Fibroblast of villous mesenchyme (primary cell): ENCODE measurements at regions not wholly inside any gene's neighbourhood (a gene's known extent, or its start where the extent isn't known, plus 50 kb on each side); places are given as distances from the start of the nearest gene placed in this dataset.

Experiments
- DNase-seq: peaks from one replicate; pipeline ENCODE4 v3.0.0-alpha.2; 2010; ENCODE audit warnings: low read depth
- H3K4me3 ChIP-seq: 2 replicates; pipeline ENCODE4 v1.5.1; 2011; ENCODE audit warnings: low read depth, mild to moderate bottlenecking, low read length
- TF ChIP-seq, protein P1 (sequence below): IDR thresholded peaks from 2 replicates; pipeline ENCODE4 v1.5.1; 2012; ENCODE audit warnings: low read depth, mild to moderate bottlenecking, low read length; ENCODE audit not compliant: insufficient read depth

DNA sequence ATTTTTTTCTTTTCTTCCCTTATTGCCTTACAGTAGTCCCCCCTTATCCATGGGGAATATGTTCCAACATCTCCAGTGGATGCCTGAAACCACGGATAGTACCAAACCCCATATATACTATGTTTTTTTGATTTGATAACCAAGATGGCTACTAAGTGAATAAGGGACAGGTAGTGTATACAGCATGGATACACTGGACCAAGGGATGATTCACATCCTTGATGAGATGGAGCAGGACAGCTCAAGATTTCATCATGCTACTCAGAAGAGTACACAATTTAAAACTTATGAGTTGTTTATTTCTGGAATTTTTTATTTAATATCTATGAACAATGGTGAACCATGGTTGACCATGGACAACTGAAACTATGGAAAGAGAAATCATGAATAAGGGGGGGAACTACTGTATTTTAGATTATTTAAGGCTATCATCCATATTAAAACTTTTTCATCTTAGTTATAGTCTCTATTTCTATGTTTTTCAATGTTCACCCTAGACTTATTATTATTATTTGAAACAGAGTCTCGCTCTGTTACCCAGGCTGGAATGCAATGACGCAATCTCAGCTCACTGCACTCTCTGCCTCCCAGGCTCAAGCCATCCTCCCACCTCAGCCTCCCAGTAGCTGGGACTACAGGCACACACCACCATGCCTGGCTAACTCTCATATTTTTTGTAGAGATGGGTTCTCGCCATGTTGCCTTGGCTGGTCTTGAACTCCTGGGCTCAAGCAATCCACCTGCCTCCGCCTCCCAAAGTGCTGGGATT lies 188.0 kb upstream of the PELI2 start:
- no peak overlapping the region for H3K4me3 ChIP-seq
- no peak for DNase-seq

DNA sequence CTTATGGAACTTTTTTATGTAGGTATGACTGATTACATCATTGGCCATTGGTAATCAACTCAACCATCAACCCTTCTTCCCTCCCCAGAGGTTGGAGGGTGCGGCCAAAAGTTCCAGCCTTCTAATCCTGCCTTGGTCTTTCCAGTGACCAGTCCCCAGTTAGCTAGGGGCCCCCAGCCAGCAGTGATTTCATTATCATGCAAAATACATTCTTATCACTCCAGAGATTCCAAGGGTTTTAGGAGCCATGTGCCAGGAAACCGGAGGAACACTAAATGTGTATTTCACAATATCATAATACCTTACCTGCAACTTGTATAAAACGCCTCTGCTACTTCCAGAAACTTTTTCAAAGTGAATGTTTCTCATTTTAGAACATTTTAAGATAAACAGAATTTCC lies 181.5 kb upstream of the PELI2 start:
- no peak for DNase-seq
- H3K4me3 ChIP-seq: no peak overlapping the region
- TF ChIP-seq, protein P1, sequence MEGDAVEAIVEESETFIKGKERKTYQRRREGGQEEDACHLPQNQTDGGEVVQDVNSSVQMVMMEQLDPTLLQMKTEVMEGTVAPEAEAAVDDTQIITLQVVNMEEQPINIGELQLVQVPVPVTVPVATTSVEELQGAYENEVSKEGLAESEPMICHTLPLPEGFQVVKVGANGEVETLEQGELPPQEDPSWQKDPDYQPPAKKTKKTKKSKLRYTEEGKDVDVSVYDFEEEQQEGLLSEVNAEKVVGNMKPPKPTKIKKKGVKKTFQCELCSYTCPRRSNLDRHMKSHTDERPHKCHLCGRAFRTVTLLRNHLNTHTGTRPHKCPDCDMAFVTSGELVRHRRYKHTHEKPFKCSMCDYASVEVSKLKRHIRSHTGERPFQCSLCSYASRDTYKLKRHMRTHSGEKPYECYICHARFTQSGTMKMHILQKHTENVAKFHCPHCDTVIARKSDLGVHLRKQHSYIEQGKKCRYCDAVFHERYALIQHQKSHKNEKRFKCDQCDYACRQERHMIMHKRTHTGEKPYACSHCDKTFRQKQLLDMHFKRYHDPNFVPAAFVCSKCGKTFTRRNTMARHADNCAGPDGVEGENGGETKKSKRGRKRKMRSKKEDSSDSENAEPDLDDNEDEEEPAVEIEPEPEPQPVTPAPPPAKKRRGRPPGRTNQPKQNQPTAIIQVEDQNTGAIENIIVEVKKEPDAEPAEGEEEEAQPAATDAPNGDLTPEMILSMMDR: no peak

More for the DNA sequence above, 188.0 kb upstream of the PELI2 start:
- TF ChIP-seq, protein P1: no peak

DNA sequence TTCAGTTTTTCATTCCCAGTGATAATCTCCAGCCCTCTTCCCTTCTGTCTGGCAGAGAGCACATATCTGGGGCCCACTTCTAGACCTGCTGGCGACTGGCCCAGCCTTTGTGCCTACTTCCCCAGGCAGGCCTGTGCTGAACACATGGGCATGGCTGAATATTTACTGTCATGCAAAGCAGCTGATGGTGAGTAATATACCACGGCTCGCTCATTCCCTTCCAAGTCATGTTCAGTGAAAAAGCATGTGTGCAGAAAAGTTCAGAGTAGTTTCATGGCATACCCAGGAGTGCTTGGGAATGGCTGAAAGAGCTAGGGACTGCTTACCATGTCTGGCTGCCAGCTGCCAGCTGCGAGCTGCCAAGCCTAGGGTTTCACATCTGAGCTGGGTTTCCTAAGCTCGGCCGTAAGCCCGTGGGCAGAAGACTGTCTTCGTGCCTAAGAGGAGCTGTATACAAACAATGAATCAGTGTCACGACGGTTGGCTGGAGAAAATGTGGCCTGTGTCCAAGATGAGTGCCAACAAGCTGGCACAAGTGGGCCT lies 179.9 kb upstream of the PELI2 start:
- TF ChIP-seq, protein P1: no peak
- H3K4me3 ChIP-seq: no peak overlapping the region

DNA sequence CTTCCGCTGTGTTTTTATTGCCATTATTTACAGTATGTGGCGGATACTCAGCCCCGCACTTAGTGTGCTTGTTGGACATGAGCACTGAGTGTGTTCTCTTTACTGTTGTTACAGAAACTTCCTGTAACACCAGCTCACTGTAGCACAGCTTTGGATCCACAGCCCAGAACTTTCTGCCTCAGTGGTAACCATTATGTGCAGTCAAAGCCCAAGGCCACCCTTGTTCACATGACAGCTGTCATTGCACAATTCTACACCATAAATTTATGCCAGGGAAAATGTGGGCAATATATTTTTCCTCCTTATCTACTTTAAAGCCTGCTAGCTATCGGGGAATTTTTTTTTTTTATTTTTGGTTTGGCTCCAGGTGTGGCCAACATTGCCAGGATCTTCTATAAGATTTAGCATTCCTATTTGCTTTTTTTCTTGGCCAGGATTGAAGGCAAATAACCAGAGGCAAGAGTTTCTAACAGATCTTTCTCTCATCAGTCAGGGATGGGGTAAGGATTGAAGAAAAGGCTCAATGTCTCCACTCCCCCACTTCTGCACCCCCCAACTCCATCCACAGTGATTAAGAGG lies 176.0 kb upstream of the PELI2 start:
- TF ChIP-seq, protein P1: no peak

More for the DNA sequence above, 179.9 kb upstream of the PELI2 start:
- DNase-seq: no peak

DNA sequence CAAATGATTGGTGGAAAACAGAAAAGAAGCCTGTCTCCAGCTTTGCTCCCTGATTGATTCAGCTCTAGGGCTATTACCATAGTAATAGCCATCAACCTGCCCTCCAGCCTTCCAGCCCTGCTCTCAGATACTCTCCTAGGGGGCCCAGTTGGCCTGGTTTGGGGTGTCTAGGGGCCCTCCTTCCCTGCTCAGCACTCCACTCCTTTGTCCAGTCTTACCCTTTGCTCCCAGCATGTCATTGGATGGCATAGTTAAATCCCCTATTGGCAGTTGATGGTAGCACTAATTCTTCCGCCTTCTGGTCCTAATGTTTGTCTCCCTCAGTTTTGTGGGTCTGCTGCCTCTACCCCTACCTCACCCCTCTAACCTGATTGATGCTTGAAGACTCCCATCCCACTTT lies 175.4 kb upstream of the PELI2 start:
- TF ChIP-seq, protein P1: no peak
- H3K4me3 ChIP-seq: no peak overlapping the region
- DNase-seq: no peak

More for the DNA sequence above, 176.0 kb upstream of the PELI2 start:
- H3K4me3 ChIP-seq: no peak overlapping the region
- no peak for DNase-seq

DNA sequence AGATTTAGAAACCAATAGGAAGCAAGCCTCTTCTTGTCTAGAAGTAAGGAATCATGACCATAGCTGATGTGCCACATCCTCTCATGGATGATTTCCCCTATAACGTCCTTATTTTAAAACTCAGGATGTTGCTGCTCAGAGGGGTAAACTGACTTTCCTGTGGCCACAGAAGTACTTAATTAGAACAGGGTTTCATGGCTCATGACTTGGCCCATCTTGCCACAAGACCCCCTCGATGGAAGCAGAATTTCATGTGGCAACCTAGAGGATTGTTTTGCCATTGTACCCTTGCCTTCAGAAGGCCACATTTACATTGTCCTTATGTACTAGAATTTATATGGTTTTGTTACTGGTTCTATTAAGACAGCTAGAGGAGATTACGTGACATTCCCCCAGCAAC lies 173.5 kb upstream of the PELI2 start:
- H3K4me3 ChIP-seq: no peak overlapping the region
- DNase-seq: no peak
- TF ChIP-seq, protein P1: no peak
